Neural crest cell (in vitro differentiated cells): ENCODE measurements at regions not wholly inside any gene's neighbourhood (a gene's known extent, or its start where the extent isn't known, plus 50 kb on each side); places are given as distances from the start of the nearest gene placed in this dataset.
"Not testable (repeated sequence)": the region's sequence is repeated elsewhere in the genome, so short reads cannot be mapped to it uniquely, and the experiment has no call there.

Experiments
- DNase-seq: peaks from one replicate; pipeline ENCODE4 v3.0.0; 2021; ENCODE audit warnings: low read depth, mixed read lengths, low spot score
- H3K27ac Mint-ChIP-seq: one replicate; pipeline ENCODE4 v1.8.0; 2021; ENCODE audit warnings: mild to moderate bottlenecking, mixed read lengths; ENCODE audit not compliant: unreplicated experiment
- H3K27me3 Mint-ChIP-seq: 2 replicates; pipeline ENCODE4 v1.8.0; 2021; ENCODE audit warnings: low read depth, mild to moderate bottlenecking, mixed read lengths
- H3K36me3 Mint-ChIP-seq: 2 replicates; pipeline ENCODE4 v1.8.0; 2021; ENCODE audit warnings: low read depth, mild to moderate bottlenecking, mixed read lengths
- H3K4me1 Mint-ChIP-seq: 2 replicates; pipeline ENCODE4 v1.8.0; 2021; ENCODE audit warnings: mixed read lengths
- H3K4me3 Mint-ChIP-seq: one replicate; pipeline ENCODE4 v1.8.0; 2021; ENCODE audit warnings: mild to moderate bottlenecking, mixed read lengths
- H3K9me3 Mint-ChIP-seq: 2 replicates; pipeline ENCODE4 v1.8.0; 2021; ENCODE audit warnings: mixed read lengths
- TF ChIP-seq, protein P1 (sequence below): fragments of 200-600 bp; sonication (generic); conservative IDR thresholded peaks from 2 replicates; pipeline ENCODE4 v1.5.0; 2021; ENCODE audit warnings: antibody characterized with exemption, mild to moderate bottlenecking

DNA sequence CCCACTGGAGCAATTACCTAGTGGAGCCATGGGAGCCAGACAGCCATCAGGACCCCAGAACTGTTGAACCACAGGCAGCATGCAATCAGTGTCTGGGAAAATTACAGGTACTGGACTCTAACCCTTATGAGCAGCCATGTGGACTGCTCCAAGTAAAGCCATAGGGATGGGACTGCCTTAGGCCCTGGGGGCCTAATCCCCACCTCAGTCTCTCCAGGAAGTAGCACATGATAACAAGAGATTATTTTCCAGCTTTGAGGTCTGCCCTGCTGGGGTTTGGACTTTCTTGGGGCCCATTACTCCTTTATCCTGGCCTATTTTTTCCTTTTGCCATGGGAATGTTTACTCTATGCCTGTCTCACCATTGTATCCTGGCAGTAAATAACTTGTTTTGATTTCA is 226.8 kb downstream of the AEBP2 start:
- TF ChIP-seq, protein P1, sequence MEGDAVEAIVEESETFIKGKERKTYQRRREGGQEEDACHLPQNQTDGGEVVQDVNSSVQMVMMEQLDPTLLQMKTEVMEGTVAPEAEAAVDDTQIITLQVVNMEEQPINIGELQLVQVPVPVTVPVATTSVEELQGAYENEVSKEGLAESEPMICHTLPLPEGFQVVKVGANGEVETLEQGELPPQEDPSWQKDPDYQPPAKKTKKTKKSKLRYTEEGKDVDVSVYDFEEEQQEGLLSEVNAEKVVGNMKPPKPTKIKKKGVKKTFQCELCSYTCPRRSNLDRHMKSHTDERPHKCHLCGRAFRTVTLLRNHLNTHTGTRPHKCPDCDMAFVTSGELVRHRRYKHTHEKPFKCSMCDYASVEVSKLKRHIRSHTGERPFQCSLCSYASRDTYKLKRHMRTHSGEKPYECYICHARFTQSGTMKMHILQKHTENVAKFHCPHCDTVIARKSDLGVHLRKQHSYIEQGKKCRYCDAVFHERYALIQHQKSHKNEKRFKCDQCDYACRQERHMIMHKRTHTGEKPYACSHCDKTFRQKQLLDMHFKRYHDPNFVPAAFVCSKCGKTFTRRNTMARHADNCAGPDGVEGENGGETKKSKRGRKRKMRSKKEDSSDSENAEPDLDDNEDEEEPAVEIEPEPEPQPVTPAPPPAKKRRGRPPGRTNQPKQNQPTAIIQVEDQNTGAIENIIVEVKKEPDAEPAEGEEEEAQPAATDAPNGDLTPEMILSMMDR = no peak
- H3K4me3 Mint-ChIP-seq = no peak overlapping the region

GRCh38 chr12:19669793-19670192 is 230.5 kb downstream of the AEBP2 start:
- DNase-seq = no peak
- Mint-ChIP-seq H3K9me3 (no peaks in the 10 kb centered on the region), H3K36me3 (no peaks in the 10 kb centered on the region), H3K27me3 (no peaks in the 10 kb centered on the region), H3K4me3 (no peak overlapping the region), H3K27ac (no peak overlapping the region), H3K4me1 (no peaks in the 10 kb centered on the region)
- TF ChIP-seq, protein P1 = no peak

More for the DNA sequence above, 226.8 kb downstream of the AEBP2 start:
- Mint-ChIP-seq H3K36me3 (no peaks in the 10 kb centered on the region), H3K4me1 (no peaks in the 10 kb centered on the region), H3K27ac (no peak overlapping the region), H3K9me3 (no peaks in the 10 kb centered on the region), H3K27me3 (no peaks in the 10 kb centered on the region)
- DNase-seq = no peak

DNA sequence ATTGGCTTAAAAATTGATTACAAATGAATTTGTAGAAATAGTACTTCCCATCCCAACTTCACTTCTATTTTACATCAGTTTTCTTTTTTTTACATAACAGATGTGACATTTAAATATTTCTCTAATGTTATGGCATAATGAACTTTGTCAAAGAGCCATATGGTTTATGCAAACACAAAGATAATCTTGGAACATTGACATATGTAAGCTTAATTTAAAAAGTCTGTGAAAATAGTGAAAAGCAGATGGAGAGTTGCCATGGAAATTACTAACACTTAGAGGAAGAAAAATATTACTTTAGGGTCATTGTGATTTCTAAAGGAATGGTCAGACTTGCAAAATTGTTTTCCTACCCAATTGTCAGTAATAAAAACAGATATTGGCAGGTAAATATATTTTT is 232.4 kb downstream of the AEBP2 start:
- H3K4me1 Mint-ChIP-seq = no peaks in the 10 kb centered on the region
- H3K9me3 Mint-ChIP-seq = peaks cover 5% of the 10 kb centered on the region
- H3K27ac Mint-ChIP-seq = no peak overlapping the region
- DNase-seq = no peak
- H3K36me3 Mint-ChIP-seq = no peaks in the 10 kb centered on the region
- H3K27me3 Mint-ChIP-seq = no peaks in the 10 kb centered on the region
- TF ChIP-seq, protein P1 = no peak
- H3K4me3 Mint-ChIP-seq = no peak overlapping the region

GRCh38 chr12:19674437-19674836 is 235.1 kb downstream of the AEBP2 start:
- no peaks in the 10 kb centered on the region for H3K4me1 Mint-ChIP-seq
- TF ChIP-seq, protein P1 = no peak
- no peak overlapping the region for H3K27ac Mint-ChIP-seq
- DNase-seq = no peak
- no peaks in the 10 kb centered on the region for H3K27me3 Mint-ChIP-seq
- H3K36me3 Mint-ChIP-seq = peaks cover 2% of the 10 kb centered on the region
- H3K4me3 Mint-ChIP-seq = no peak overlapping the region
- peaks cover 18% of the 10 kb centered on the region for H3K9me3 Mint-ChIP-seq

- no peaks in the 10 kb centered on the region for H3K4me1 Mint-ChIP-seq
- peaks cover 26% of the 10 kb centered on the region for H3K9me3 Mint-ChIP-seq
- no peak overlapping the region for H3K27ac Mint-ChIP-seq
- DNase-seq = no peak
- H3K4me3 Mint-ChIP-seq = no peak overlapping the region
- H3K27me3 Mint-ChIP-seq = no peaks in the 10 kb centered on the region
- TF ChIP-seq, protein P1 = no peak
- H3K36me3 Mint-ChIP-seq = peaks cover 5% of the 10 kb centered on the region
Observed at GRCh38 chr12:19675361-19675760, 236.1 kb downstream of the AEBP2 start.

- H3K36me3 Mint-ChIP-seq = not testable (repeated sequence)
Observed at GRCh38 chr12:19678501-19678900, 239.2 kb downstream of the AEBP2 start.

More at GRCh38 chr12:19678501-19678900, 239.2 kb downstream of the AEBP2 start:
- H3K4me1 Mint-ChIP-seq, H3K4me3 Mint-ChIP-seq, H3K27ac Mint-ChIP-seq, H3K27me3 Mint-ChIP-seq, DNase-seq: not testable (repeated sequence)
- H3K9me3 Mint-ChIP-seq = peaks cover 26% of the 10 kb centered on the region
